Gastrocnemius medialis (tissue), 4 donors: ENCODE measurements at regions not wholly inside any gene's neighbourhood (a gene's known extent, or its start where the extent isn't known, plus 50 kb on each side); places are given as distances from the start of the nearest gene placed in this dataset.

Experiments
- ATAC-seq, 2 donors: fragments of 150-250 bp; one replicate each; pipeline ENCODE4 v1.9.1; 2016
- DNase-seq, 2 donors: peaks; one replicate each; pipeline ENCODE4 v3.0.0-alpha.2; 2019
- H3K27ac ChIP-seq, 4 donors: fragments of 200-600 bp; sonication (generic); 1 replicate in 1 of 4; 2 replicates in 3 of 4; pipeline ENCODE4 v1.5.1; 2016 to 2018; ENCODE audit warnings: mild to moderate bottlenecking in 2 of 4, moderate library complexity in 1 of 4
- H3K27me3 ChIP-seq, 3 donors: fragments of 200-600 bp; sonication (generic) in 2 of 3; 1 replicate in 1 of 3; 2 replicates in 2 of 3; pipeline versions ENCODE4 v1.5.1 to v1.6.0; 2016 to 2019; ENCODE audit warnings: mild to moderate bottlenecking in 1 of 3, moderate library complexity in 1 of 3
- H3K36me3 ChIP-seq, 2 donors: fragments of 200-600 bp; sonication (generic) in 1 of 2; one replicate each; pipeline ENCODE4 v1.5.1; 2017 to 2018
- H3K4me1 ChIP-seq, 2 donors: fragments of 200-600 bp; sonication (generic) in 1 of 2; one replicate each; pipeline ENCODE4 v1.5.1; 2016 to 2017; ENCODE audit warnings: mild to moderate bottlenecking in 2 of 2
- H3K4me3 ChIP-seq, 4 donors: fragments of 200-600 bp; sonication (generic) in 3 of 4; 1 replicate in 1 of 4; 2 replicates in 3 of 4; pipeline ENCODE4 v1.5.1; 2016 to 2019; ENCODE audit warnings: mild to moderate bottlenecking in 2 of 4
- H3K9me3 ChIP-seq, 3 donors: fragments of 200-600 bp; sonication (generic) in 2 of 3; 1 replicate in 1 of 3; 2 replicates in 2 of 3; pipeline ENCODE4 v1.5.1; 2016 to 2019
- CTCF ChIP-seq, 5 experiments: fragments of 450-650 bp in 3 of 5; fragments of 200-600 bp in 2 of 5; sonication (generic) in 2 of 5; IDR thresholded peaks in 4 of 5; conservative IDR thresholded peaks in 1 of 5; 1 replicate in 4 of 5; 2 replicates in 1 of 5; pipeline ENCODE4 v1.5.1; 2016 to 2019; ENCODE audit warnings: antibody characterized with exemption in 5 of 5, mild to moderate bottlenecking in 3 of 5, moderate library complexity in 3 of 5
- POLR2A ChIP-seq, 2 donors: fragments of 450-650 bp; IDR thresholded peaks; one replicate each; pipeline ENCODE4 v1.6.1; 2017; ENCODE audit warnings: antibody characterized with exemption in 2 of 2, mild to moderate bottlenecking in 2 of 2, moderate library complexity in 2 of 2
- in situ Hi-C, 4 donors: fragments of 200-750 bp; cut with MboI; loops; one replicate each; pipeline versions ENCODE4 v1.15.0 to v1.8.0; 2017; ENCODE audit warnings: low sequenced_read_pairs in 4 of 4
- intact Hi-C: fragments of 100-400 bp; cut with DNase I; formaldehyde crosslinking; loops from one replicate; pipeline ENCODE4 v1.15.1; 2023; ENCODE audit warnings: low total_unique reads

DNA sequence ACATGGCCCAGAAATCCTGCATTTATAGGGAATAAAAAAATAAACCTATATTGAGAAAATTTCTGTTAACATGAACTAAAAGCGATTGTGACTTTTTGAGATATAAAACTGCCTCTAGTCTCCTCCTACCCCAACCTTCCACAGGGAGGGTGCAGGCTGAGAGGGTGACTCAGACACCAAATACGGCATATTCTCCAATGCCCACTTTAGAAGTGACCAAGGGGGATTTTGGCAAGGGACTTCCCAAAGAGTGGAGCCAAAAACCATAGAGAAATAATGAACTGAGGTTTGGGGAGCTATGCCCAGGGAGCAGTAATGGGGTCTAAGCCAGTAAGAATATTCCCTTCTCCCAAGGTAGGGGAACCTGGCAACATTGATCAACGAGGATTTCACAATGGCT lies 124.9 kb upstream of the ZC3H12C start:
- Histone ChIP-seq H3K27me3 (no peaks in the 10 kb centered on the region), H3K36me3 (no peaks in the 10 kb centered on the region), H3K9me3 (no peaks in the 10 kb centered on the region), H3K27ac (no peak overlapping the region), H3K4me1 (peaks cover 14 to 22% of the 10 kb centered on the region in 2 donors), H3K4me3 (no peak overlapping the region)
- TF ChIP-seq CTCF (IDR thresholded peaks at IDR 0.05 in 4 of 5, conservative IDR thresholded peaks at IDR 0.05 in 1 of 5), result no peak
- no peak for TF ChIP-seq POLR2A (IDR thresholded peaks at IDR 0.05)
- ATAC-seq, result no peak
- intact Hi-C loops (no loop called here), in situ Hi-C loops (no loop called here)
- DNase-seq, result no peak

GRCh38 chr11:109968781-109969180 lies 124.4 kb upstream of the ZC3H12C start:
- H3K36me3 ChIP-seq, result no peaks in the 10 kb centered on the region
- no peaks in the 10 kb centered on the region for H3K27me3 ChIP-seq
- no peaks in the 10 kb centered on the region for H3K9me3 ChIP-seq
- intact Hi-C loops, result no loop called here
- H3K4me3 ChIP-seq, result no peak overlapping the region
- peaks cover 14 to 22% of the 10 kb centered on the region in 2 donors for H3K4me1 ChIP-seq
- ATAC-seq (no peak), DNase-seq (no peak)
- no peak overlapping the region for H3K27ac ChIP-seq
- TF ChIP-seq POLR2A (IDR thresholded peaks at IDR 0.05), result no peak
- TF ChIP-seq CTCF (IDR thresholded peaks at IDR 0.05 in 4 of 5, conservative IDR thresholded peaks at IDR 0.05 in 1 of 5), result no peak
- in situ Hi-C loops, result no loop called here

DNA sequence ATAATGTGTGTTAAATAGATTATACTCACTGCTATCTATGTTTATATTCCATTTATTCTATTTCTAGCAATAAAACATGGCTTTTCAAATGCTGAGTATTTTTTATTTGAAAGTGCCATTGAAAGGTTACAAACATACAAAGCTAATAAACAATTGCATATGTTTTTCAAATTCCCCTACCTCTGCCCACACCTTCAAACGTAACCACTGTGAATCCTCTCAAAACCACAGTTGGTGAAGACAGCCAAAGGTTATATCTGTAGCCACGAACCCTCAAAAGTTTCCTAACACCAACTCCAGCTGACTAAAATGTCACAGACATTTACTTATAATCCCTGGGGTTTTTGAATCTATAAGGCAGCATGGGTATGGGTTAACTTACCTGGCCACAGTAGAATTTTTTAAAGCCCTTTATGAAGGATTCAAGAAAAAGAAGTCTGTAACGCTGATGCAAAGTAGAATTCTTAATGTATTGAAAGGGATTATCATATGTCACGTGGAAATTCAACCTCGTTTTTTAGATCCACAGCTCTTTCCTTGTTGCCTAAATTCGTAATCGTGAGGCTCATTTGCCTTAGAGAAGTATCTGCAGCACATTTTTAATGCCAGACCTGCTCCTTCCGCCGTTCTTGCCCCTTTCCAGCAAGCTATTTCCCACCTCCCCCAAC lies 122.5 kb upstream of the ZC3H12C start:
- DNase-seq, result no peak
- intact Hi-C loops, result no loop called here
- in situ Hi-C loops, result no loop called here
- Histone ChIP-seq H3K9me3 (no peaks in the 10 kb centered on the region), H3K27me3 (no peaks in the 10 kb centered on the region), H3K4me1 (peaks cover 14 to 22% of the 10 kb centered on the region in 2 donors), H3K4me3 (no peak overlapping the region), H3K36me3 (no peaks in the 10 kb centered on the region), H3K27ac (peak overlapping the region in 1 of 4 donors; percentile 5)
- no peak for ATAC-seq
- TF ChIP-seq POLR2A (IDR thresholded peaks at IDR 0.05) (no peak), CTCF (IDR thresholded peaks at IDR 0.05 in 4 of 5, conservative IDR thresholded peaks at IDR 0.05 in 1 of 5) (no peak)

- H3K27ac ChIP-seq, result peak overlapping the region in 1 of 4 donors; percentile 5
- no peaks in the 10 kb centered on the region for H3K36me3 ChIP-seq
- no peaks in the 10 kb centered on the region for H3K27me3 ChIP-seq
- ATAC-seq, result no peak
- peaks cover 14 to 22% of the 10 kb centered on the region in 2 donors for H3K4me1 ChIP-seq
- H3K9me3 ChIP-seq, result no peaks in the 10 kb centered on the region
- no peak for DNase-seq
- no peak for TF ChIP-seq POLR2A (IDR thresholded peaks at IDR 0.05)
- intact Hi-C loops, result no loop called here
- in situ Hi-C loops, result no loop called here
- H3K4me3 ChIP-seq, result no peak overlapping the region
Observed at GRCh38 chr11:109971184-109971523, 122.0 kb upstream of the ZC3H12C start.

DNA sequence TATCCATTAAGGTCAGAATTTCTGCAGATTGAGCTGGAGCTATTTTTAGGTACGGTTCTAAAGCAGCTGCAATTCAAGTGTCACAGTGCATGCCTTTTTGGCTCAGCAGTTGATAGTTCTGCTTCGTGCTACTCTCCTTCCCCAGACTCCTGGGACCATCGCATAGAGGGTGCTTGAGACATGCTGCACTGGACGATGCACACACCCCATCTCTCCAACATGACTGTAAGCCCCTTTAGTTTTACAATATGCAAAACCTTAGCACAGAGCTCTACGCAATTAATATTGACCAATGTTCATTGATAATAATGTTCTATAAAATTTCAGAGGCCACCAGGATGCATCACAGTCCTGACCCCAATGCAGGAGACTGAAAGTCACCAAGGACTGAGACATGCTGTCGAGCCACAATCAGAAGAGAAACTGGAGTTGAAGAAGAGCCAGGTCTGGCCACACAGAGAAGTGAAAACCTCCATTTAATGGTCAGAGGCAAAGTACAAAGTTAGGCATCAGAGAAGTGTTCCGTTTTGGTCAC lies 120.9 kb upstream of the ZC3H12C start:
- Histone ChIP-seq H3K4me1 (peaks cover 14 to 22% of the 10 kb centered on the region in 2 donors), H3K27me3 (no peaks in the 10 kb centered on the region), H3K9me3 (no peaks in the 10 kb centered on the region), H3K36me3 (no peaks in the 10 kb centered on the region), H3K27ac (peak overlapping the region in 1 of 4 donors; percentile 19), H3K4me3 (no peak overlapping the region)
- intact Hi-C loops (no loop called here), in situ Hi-C loops (no loop called here)
- ATAC-seq (peak; percentile 84 to 89), DNase-seq (peak; percentile 6 to 22)
- TF ChIP-seq CTCF (IDR thresholded peaks at IDR 0.05 in 4 of 5, conservative IDR thresholded peaks at IDR 0.05 in 1 of 5) (no peak), POLR2A (IDR thresholded peaks at IDR 0.05) (no peak)
